Endothelial cell of umbilical vein (primary cell): ENCODE measurements at regions not wholly inside any gene's neighbourhood (a gene's known extent, or its start where the extent isn't known, plus 50 kb on each side); places are given as distances from the start of the nearest gene placed in this dataset.

Source experiments
- BruUV-seq: library from RNA; stranded (reverse); fragments of 400-500 nt; replicated peaks from 2 replicates; lab custom pipeline; 2021; lab: Mats Ljungman, UMichigan
- CTCF ChIA-PET: fragments of 300-600, 350-600 bp; sonication (Branson Sonifier 250); formaldehyde crosslinking; loops from one replicate; lab custom pipeline; 2021; ENCODE audit warnings: antibody characterized with exemption, inconsistent platforms; lab: Charles Lee
- POLR2A ChIA-PET: fragments of 300-600, 350-600 bp; sonication (Branson Sonifier 250); formaldehyde crosslinking; loops from one replicate; lab custom pipeline; 2021; ENCODE audit warnings: antibody characterized with exemption, inconsistent platforms; lab: Charles Lee
- DNase-seq: peaks from one replicate; pipeline ENCODE4 v3.0.0-alpha.2; 2011; ENCODE audit warnings: low read depth, low spot score
- FAIRE-seq: peaks from 2 replicates; lab custom pipeline; 2011; peaks lifted over from hg19 to GRCh38; lab: Jason Lieb, UNC
- H2AFZ ChIP-seq: 2 replicates; pipeline ENCODE4 v1.6.0; 2012; ENCODE audit warnings: low read depth, low read length, control low read depth, inconsistent platforms
- H3K27ac ChIP-seq: 2 replicates; pipeline ENCODE4 v1.5.1; 2011; ENCODE audit warnings: low read depth, mild to moderate bottlenecking, control low read depth, low read length, moderate library complexity; ENCODE audit not compliant: insufficient read depth
- H3K27me3 ChIP-seq, 2 experiments: 2 replicates each; pipeline versions ENCODE4 v1.6.0 to v1.6.1; 2011; ENCODE audit warnings: low read length in 2 of 2, mixed read lengths in 1 of 2; ENCODE audit not compliant: control insufficient read depth in 2 of 2, insufficient read depth in 2 of 2
- H3K36me3 ChIP-seq, 2 experiments: 2 replicates in 1 of 2; 3 replicates in 1 of 2; pipeline ENCODE4 v1.5.1; 2011; ENCODE audit warnings: low read length in 2 of 2, mild to moderate bottlenecking in 1 of 2, moderate library complexity in 1 of 2; ENCODE audit not compliant: control insufficient read depth in 2 of 2, insufficient read depth in 2 of 2; ENCODE audit errors: extremely low read depth in 1 of 2
- H3K4me1 ChIP-seq: 3 replicates; pipeline ENCODE4 v1.5.1; 2011; ENCODE audit warnings: mild to moderate bottlenecking, low read length; ENCODE audit not compliant: control insufficient read depth, insufficient read depth; ENCODE audit errors: extremely low read depth
- H3K4me2 ChIP-seq: 2 replicates; pipeline ENCODE4 v1.6.1; 2011; ENCODE audit warnings: low read length, control low read depth, mixed read lengths; ENCODE audit not compliant: insufficient read depth
- H3K4me3 ChIP-seq, 3 experiments: fragments of 200-600 bp in 1 of 3; sonication (generic), shearing (Covaris generic) in 1 of 3; replicated peaks in 1 of 3; 2 replicates each; pipeline ENCODE4 v1.5.1; 2011 to 2016; ENCODE audit warnings: control low read depth in 3 of 3, low read length in 3 of 3, mild to moderate bottlenecking in 2 of 3, inconsistent platforms in 1 of 3, low read depth in 1 of 3, moderate library complexity in 1 of 3; ENCODE audit not compliant: insufficient read depth in 1 of 3
- H3K79me2 ChIP-seq: 2 replicates; pipeline ENCODE4 v1.6.0; 2012; ENCODE audit warnings: low read length, inconsistent platforms; ENCODE audit not compliant: control insufficient read depth, insufficient read depth
- H3K9ac ChIP-seq: replicated peaks from 2 replicates; pipeline ENCODE3; 2011; ENCODE audit warnings: low read length, control low read depth; ENCODE audit not compliant: insufficient read depth; ENCODE audit errors: extremely low read depth
- H3K9me1 ChIP-seq: replicated peaks from 3 replicates; pipeline ENCODE4 v1.6.0; 2011; ENCODE audit warnings: mild to moderate bottlenecking, low read length; ENCODE audit not compliant: control insufficient read depth, insufficient read depth; ENCODE audit errors: extremely low read depth
- H3K9me3 ChIP-seq: replicated peaks from 2 replicates; pipeline ENCODE4 v1.5.1; 2012; ENCODE audit warnings: low read length, inconsistent platforms; ENCODE audit not compliant: control insufficient read depth, insufficient read depth
- H4K20me1 ChIP-seq: replicated peaks from 2 replicates; pipeline ENCODE3; 2011; ENCODE audit warnings: mild to moderate bottlenecking, low read length; ENCODE audit not compliant: control insufficient read depth, insufficient read depth; ENCODE audit errors: extremely low read depth
- EZH2 ChIP-seq: IDR thresholded peaks from 2 replicates; pipeline ENCODE4 v1.6.1; 2012; ENCODE audit warnings: borderline replicate concordance, low read depth, mild to moderate bottlenecking, moderate library complexity, low read length, inconsistent platforms; ENCODE audit not compliant: severe bottlenecking
- FOS ChIP-seq: IDR thresholded peaks from 2 replicates; pipeline ENCODE4 v1.6.1; 2011; ENCODE audit warnings: mild to moderate bottlenecking, low read length, moderate library complexity, borderline replicate concordance; ENCODE audit not compliant: insufficient read depth
- GATA2 ChIP-seq: IDR thresholded peaks from 2 replicates; pipeline ENCODE4 v1.7.0; 2011; ENCODE audit warnings: low read depth, mild to moderate bottlenecking, moderate library complexity, mixed read lengths, low read length; ENCODE audit not compliant: insufficient read length, insufficient read depth
- JUN ChIP-seq: IDR thresholded peaks from 2 replicates; pipeline ENCODE4 v1.6.1; 2011; ENCODE audit warnings: borderline replicate concordance, low read depth; ENCODE audit not compliant: insufficient read length, insufficient read depth
- MYC ChIP-seq: IDR thresholded peaks from one replicate; pipeline ENCODE4 v1.6.1; 2011; ENCODE audit warnings: mild to moderate bottlenecking, low read depth, low read length
- POLR2A ChIP-seq: IDR thresholded peaks from 2 replicates; pipeline ENCODE4 v1.6.1; 2012; ENCODE audit warnings: low read depth, mild to moderate bottlenecking, control low read depth, low read length
- POLR2AphosphoS5 ChIP-seq: IDR thresholded peaks from 2 replicates; pipeline ENCODE4 v1.6.1; 2012; ENCODE audit warnings: low read depth, mild to moderate bottlenecking, control low read depth, low read length, moderate library complexity; ENCODE audit not compliant: insufficient read depth
- dilution Hi-C: fragments of 300-500 bp; cut with MboI; formaldehyde crosslinking; loops from one replicate; pipeline ENCODE4 v1.15.0; 2019; ENCODE audit warnings: low sequenced_read_pairs; ENCODE audit not compliant: extremely low pct_ligation_motif_present
- intact Hi-C: fragments of 100-400 bp; cut with micrococcal nuclease; formaldehyde crosslinking; loops from one replicate; pipeline ENCODE4 v1.10.0; 2022
- TF ChIP-seq, protein P1 (sequence below), 2 donors: IDR thresholded peaks; 1 replicate in 1 of 2; 2 replicates in 1 of 2; pipeline ENCODE4 v1.5.1; 2011; ENCODE audit warnings: low read length in 2 of 2, mild to moderate bottlenecking in 2 of 2, moderate library complexity in 2 of 2, control low read depth in 1 of 2, inconsistent platforms in 1 of 2, low read depth in 1 of 2; ENCODE audit not compliant: insufficient read depth in 1 of 2; ENCODE audit errors: extremely low read depth in 1 of 2
- TF ChIP-seq, protein P2 (sequence below): IDR thresholded peaks from 2 replicates; pipeline ENCODE4 v1.6.1; 2011; ENCODE audit not compliant: insufficient read depth, insufficient read length

DNA sequence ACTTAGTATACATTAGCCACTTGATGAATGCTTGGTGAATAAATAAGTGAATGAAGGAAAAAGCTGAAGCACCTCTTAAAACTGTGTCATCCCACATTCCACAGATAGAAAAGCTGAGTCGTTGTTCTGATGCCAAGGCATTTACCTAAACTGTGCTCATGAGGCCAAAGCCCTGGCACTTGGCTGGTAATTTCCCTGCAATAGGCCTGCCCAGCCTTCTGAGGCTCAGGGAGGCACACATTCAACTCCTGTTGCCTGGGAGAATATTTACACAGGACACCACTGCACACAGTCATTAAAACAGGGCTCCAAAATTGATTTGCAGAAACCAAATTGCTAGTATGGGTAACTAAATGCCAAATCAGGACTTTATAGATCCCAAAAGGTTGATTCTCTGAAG lies 333.0 kb upstream of the C16orf82 start:
- Histone ChIP-seq H3K9ac (no peak overlapping the region), H3K4me1 (no peaks in the 10 kb centered on the region), H3K4me3 (no peak overlapping the region), H3K27me3 (no peaks in the 10 kb centered on the region), H3K27ac (no peak overlapping the region), H3K36me3 (no peaks in the 10 kb centered on the region), H2AFZ (no peak overlapping the region), H3K9me3 (peaks cover 2% of the 10 kb centered on the region), H3K79me2 (no peaks in the 10 kb centered on the region), H3K4me2 (no peak overlapping the region), H3K9me1 (no peaks in the 10 kb centered on the region), H4K20me1 (no peaks in the 10 kb centered on the region)
- FAIRE-seq (no peak), DNase-seq (no peak)
- TF ChIP-seq FOS, result no peak
- TF ChIP-seq, protein P1, sequence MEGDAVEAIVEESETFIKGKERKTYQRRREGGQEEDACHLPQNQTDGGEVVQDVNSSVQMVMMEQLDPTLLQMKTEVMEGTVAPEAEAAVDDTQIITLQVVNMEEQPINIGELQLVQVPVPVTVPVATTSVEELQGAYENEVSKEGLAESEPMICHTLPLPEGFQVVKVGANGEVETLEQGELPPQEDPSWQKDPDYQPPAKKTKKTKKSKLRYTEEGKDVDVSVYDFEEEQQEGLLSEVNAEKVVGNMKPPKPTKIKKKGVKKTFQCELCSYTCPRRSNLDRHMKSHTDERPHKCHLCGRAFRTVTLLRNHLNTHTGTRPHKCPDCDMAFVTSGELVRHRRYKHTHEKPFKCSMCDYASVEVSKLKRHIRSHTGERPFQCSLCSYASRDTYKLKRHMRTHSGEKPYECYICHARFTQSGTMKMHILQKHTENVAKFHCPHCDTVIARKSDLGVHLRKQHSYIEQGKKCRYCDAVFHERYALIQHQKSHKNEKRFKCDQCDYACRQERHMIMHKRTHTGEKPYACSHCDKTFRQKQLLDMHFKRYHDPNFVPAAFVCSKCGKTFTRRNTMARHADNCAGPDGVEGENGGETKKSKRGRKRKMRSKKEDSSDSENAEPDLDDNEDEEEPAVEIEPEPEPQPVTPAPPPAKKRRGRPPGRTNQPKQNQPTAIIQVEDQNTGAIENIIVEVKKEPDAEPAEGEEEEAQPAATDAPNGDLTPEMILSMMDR (IDR thresholded peaks at IDR 0.05; ENCODE audit: extremely low read depth in 1 of 2, insufficient read depth in 1 of 2, low read depth in 1 of 2, low read length in 2 of 2), result no peak
- TF ChIP-seq MYC, result no peak
- TF ChIP-seq POLR2AphosphoS5, result no peak
- no peak for TF ChIP-seq GATA2
- TF ChIP-seq JUN, result no peak
- TF ChIP-seq, protein P2, sequence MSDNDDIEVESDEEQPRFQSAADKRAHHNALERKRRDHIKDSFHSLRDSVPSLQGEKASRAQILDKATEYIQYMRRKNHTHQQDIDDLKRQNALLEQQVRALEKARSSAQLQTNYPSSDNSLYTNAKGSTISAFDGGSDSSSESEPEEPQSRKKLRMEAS, result no peak
- TF ChIP-seq EZH2, result no peak
- TF ChIP-seq POLR2A, result no peak
- BruUV-seq, result no TSS peak
- ChIA-PET POLR2A (no interaction called here), CTCF (no interaction called here)
- dilution Hi-C loops, result no loop called here
- intact Hi-C loops, result no loop called here
